Erythroblast (primary cell): ENCODE measurements at regions not wholly inside any gene's neighbourhood (a gene's known extent, or its start where the extent isn't known, plus 50 kb on each side); places are given as distances from the start of the nearest gene placed in this dataset.

ENCODE experiments used
- GATA1 ChIP-seq: IDR thresholded peaks from 2 replicates; pipeline ENCODE4 v1.6.1; 2011; ENCODE audit warnings: low read depth, mild to moderate bottlenecking, control low read depth, low read length, moderate library complexity
- POLR2A ChIP-seq: IDR thresholded peaks from 2 replicates; pipeline ENCODE4 v1.6.1; 2011; ENCODE audit warnings: mild to moderate bottlenecking, low read length

DNA sequence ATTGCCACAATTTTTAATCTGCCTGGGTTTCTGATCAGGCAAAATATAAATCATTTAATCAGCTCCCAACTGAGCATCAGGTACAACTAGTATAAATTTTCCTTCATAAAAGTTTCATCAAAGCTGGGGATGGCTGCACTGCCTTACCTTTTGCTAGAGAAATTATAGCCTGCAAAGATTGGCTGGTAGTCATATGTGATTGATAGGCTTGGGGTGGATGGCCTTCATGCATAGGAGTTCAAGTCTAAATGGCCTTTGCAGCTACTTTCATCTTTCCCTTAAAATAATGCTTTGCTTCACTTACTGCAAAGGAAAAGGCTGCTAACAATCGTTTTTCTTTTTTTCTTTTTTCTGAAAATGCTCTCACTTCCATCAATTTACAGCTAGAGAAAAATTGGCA lies 739.7 kb downstream of the CENPC start:
- TF ChIP-seq POLR2A (no peak), GATA1 (no peak)
